ENCODE measurements at regions not wholly inside any gene's neighbourhood (a gene's known extent, or its start where the extent isn't known, plus 50 kb on each side); places are given as distances from the start of the nearest gene placed in this dataset.

DNA sequence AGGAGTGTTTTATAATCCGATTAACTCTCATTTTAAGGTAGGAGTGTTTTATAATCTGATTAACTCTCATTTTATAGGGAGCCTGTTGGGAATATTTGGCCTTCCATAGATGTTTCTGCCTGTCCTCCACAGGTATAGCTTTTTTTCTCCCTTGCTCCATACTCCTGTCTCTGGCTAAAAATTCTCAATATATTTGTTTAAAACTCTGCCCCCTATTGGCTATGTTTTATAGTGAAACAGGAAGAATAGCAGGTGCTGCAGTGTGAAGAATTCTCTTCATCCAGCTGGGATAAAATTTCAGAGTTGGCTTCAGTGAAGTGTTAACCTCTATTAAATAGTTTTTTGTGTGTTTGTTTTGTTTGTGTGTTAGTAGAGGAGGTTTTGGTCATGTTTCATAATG, 1046.0 kb upstream of the TMEFF2 start:
- TF ChIP-seq, protein P1, sequence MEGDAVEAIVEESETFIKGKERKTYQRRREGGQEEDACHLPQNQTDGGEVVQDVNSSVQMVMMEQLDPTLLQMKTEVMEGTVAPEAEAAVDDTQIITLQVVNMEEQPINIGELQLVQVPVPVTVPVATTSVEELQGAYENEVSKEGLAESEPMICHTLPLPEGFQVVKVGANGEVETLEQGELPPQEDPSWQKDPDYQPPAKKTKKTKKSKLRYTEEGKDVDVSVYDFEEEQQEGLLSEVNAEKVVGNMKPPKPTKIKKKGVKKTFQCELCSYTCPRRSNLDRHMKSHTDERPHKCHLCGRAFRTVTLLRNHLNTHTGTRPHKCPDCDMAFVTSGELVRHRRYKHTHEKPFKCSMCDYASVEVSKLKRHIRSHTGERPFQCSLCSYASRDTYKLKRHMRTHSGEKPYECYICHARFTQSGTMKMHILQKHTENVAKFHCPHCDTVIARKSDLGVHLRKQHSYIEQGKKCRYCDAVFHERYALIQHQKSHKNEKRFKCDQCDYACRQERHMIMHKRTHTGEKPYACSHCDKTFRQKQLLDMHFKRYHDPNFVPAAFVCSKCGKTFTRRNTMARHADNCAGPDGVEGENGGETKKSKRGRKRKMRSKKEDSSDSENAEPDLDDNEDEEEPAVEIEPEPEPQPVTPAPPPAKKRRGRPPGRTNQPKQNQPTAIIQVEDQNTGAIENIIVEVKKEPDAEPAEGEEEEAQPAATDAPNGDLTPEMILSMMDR (IDR thresholded peaks at IDR 0.05), result no peak
- TF ChIP-seq POLR2A (IDR thresholded peaks at IDR 0.05), result no peak
